Posterior vena cava (tissue), 2 donors: ENCODE measurements at regions not wholly inside any gene's neighbourhood (a gene's known extent, or its start where the extent isn't known, plus 50 kb on each side); places are given as distances from the start of the nearest gene placed in this dataset.

ENCODE experiments used
- DNase-seq: peaks from one replicate; pipeline ENCODE4 v3.0.0-alpha.2; 2020; ENCODE audit warnings: low spot score
- intact Hi-C, 2 donors: fragments of 100-400 bp; cut with DNase I; formaldehyde crosslinking; loops; one replicate each; pipeline versions ENCODE4 v1.14.1 to v1.14.2; 2022 to 2023
- donor health status: DM: yes; HTN: yes; CAD: no.
- donor health status: DM: yes; HTN: yes; CAD: no.

DNA sequence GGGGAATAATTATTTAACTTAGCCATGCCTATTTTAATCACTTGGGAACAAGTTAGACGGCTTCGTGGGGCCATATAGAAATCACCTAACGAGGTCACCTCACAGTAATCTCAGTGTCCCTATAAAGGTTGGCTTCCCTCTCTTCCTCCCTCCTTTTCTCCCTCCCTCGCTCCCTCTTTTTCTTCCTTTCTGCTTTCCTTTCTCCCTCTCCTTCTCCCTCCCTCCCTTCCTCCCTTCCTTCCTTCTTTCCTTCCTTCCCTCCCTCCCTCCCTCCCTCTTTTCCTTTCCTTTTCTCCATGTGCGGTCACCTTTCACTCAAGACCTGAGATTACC, 206.1 kb upstream of the DPH6 start:
- intact Hi-C loops = no loop called here
- no peak for DNase-seq

DNA sequence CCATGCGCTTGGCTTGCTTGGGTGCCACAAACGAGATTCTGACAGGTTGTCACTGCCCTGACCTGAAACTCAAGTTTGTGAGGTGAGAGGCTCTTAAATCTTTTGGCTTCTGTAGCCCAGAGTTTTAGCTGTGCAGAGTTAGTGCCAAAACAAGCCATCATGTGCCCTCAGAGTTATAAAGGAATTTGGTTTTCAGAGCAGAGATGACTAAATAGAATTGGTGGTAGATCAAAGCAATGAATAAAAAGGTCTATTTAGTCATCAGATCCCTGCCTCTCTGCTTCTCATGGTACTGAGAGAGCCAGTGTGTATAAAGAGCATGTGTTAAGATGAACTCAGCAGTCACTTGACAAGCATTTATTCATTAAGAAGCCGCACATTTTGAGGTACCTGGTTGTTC, 207.5 kb upstream of the DPH6 start:
- DNase-seq = no peak
- intact Hi-C loops = no loop called here

DNA sequence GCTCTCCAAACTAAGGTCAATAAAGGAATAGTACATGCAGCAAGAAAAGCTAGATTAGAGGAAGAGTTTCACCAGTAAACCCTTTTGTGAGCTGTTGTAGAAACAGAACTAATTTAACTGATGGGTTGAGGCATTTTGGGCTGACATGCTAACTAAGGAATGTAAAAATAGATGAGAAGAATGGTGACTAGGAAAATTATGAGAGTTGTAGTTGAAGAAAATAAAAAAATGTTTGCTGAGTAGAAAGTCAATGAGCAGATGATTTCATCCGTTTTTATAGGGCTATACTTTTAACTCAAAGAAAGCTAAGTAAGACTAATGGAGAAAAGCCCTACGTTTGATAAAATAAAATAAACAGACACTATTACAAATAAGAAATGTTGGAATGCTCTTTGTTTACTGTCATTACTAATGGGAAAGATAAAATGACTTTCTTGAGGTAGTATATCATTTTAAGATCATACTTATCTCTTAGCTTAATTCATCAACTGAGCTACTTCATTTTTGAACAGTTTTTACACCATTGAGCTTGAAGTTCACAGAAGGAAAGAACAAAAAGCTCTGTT, 209.4 kb upstream of the DPH6 start:
- intact Hi-C loops = no loop called here
- no peak for DNase-seq

DNA sequence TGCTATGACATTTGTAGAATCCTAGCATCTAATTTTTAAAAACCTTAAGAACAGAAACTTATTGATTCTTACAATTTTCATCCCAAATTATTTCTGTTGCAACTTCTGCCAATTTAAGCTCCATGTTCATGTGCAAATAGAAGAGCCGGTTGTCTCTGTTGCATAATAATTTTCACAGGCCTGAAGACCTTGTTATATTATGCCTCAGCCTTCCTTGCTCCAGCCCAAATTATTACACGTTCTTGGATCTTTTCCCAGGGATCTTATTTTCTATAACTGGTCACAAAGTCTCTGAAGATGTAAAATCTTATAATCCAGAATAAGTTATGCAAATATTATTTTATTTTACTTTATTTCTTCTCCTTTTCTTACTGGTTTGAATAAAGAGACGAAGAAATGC, 210.7 kb upstream of the DPH6 start:
- intact Hi-C loops = no loop called here
- DNase-seq = no peak

DNA sequence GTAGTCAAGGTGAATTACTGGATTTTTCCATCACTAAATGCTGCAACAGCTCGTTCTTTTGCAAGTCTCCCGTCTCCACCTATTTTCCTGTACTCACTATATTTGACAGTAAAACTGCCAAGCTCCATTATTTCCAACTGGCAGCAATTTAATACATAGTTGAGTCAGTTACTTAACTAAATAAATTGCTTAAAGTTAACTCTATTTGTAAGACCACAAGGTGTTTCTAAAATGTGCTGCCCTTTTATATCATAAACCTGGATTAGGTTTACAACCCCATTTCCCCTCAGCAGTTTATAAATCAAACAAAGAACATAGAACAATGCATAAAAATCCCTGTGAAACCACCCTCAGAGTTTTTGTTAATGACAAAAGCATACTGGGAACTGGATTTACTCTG, 211.4 kb upstream of the DPH6 start:
- intact Hi-C loops = no loop called here
- DNase-seq = no peak

DNA sequence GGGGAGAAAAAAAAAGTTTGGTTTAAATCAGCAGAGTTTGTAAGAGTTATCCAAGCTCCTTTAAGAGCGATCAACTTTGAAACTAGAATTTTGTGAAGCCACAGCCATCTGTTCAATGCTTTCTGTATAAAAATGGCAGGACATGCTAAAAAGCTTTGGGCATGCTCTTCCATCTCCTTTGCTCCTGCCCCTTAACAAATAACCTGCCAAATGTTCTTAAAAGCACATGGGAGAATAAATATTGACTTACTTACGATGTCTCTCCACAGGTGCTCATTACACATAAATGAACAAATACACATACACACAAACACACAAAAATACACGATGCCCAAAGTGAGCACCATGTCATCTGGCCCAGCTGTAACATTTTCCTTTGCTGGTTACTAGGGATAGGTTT, 211.8 kb upstream of the DPH6 start:
- no peak for DNase-seq
- intact Hi-C loops = no loop called here

DNA sequence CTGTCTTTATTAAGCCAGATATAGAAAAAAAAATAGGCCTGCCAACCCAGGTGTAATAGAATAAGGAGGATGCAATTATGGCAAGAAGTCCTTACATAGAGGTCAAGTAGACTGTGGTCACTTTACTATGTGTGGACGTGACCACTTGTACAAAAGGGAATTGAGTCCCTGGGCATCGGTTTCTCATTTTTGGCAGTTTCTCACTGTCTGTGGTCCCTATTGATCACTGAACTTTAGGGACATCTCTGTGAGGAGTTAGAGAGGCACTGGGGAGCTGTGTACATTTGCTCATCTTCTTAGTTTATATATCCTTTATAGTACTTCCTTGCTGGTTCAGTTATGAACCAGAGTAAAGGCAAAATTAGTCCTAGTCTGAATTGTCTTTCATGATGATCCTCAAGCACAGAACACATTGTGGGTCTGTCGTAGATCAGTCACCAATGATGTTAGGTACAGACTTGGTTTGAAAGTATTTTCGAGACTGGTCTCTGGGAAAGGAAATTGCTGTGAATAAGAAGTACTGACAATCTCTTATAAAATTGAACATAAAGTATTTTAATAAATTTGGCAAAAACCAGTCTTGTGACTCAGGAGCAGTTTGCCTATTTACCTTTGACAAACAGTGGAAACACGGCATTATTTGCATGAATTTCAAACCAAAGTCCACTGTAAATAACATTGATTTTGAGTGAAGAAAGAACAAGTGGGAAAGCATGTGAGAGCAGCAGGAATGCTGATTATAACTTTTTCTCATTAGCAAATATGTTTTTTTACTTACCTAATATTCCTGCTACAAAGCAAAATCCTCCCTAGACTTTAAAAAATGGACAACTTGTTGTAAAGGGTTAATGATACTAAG, 218.9 kb upstream of the DPH6 start:
- intact Hi-C loops = no loop called here
- no peak for DNase-seq

DNA sequence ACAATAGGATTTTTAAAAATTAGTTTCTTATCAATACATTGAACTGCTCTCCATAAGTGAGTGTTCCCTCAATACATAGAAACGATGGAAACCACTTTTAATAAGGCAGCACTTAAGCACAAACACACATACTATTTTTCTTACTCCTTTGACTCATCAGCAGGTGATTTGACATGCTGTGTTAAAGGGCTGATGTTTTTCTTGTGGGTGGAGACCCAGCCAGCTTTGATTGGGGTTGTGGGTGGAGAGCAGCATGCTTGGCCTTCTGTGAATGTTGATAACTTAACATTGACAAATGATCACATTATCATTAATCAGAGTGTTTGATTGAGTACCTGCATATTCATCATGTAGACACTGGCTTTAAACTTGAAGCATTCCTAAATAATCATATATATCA, 223.0 kb upstream of the DPH6 start:
- intact Hi-C loops = no loop called here
- no peak for DNase-seq

DNA sequence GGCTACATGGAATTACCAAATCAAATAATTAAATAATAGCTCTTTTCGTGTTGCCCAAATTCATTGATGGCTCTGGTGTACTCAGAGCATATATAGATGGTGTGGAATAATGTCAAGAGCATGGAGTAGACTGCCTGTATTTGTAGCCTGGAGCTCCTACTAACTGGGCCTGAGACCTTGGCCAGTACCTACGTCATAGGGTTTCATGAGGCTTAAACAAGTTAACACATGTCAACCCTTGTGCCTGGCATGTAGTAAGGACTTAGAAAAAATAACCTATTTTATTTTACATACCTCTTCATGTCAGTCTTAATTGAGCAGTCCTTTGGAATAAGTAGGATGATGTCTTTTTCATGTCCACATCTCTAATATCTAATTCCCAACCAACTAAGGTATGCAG, 223.7 kb upstream of the DPH6 start:
- intact Hi-C loops = no loop called here
- DNase-seq = no peak

DNA sequence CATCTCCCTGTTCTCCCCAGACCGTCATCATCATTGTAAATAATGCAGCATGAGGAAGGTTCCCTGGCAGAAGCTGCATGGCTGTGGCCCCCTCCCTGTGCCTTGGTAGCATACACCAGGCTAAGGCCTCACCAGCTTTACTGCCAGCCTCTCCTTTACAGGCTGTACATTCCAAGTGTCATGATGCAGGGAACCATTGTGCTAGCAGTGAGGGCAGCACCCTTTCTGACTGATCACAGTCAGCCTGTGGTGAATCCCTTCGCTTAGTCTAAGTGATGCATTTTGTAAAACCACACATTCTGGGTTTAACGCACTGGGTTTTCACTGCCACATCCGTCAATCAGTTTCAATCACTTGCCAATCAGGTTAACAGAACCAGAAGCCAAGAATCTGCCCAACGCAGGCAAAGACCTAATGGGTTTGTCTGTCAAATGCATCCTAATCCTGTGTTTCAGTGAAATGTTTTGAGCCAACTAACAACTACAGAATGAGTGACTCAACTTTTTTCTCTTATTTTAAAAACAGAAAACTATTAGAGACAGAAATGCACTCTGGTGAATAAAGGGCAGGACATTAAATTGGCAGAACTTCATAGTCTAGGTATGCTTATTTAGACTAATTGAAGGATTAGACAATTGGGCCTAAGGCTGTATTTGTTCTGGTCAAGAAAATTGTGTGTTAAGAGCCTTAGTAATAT, 225.9 kb upstream of the DPH6 start:
- intact Hi-C loops = no loop called here

DNA sequence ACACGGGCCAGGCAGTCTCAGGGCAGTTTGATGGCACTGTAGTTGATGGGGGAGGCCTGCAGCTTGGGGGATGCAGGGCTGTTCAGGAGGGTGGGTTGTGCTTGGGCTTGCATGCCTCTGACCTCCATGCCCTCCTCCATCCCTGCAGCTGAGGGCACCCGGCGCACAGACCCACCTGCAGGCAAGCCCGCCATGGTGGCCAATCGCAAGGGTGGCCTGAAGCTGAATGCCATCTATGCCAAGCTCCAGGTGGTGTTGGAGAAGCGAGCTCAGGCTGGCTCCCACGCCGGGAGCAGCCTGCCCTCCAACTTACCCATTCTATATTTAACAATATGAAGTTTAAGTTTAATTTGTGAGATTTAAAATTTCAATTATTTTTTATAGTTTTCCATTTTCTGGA, 228.7 kb upstream of the DPH6 start:
- intact Hi-C loops = no loop called here
- no peak for DNase-seq

More for the DNA sequence above, 225.9 kb upstream of the DPH6 start:
- DNase-seq = no peak

DNA sequence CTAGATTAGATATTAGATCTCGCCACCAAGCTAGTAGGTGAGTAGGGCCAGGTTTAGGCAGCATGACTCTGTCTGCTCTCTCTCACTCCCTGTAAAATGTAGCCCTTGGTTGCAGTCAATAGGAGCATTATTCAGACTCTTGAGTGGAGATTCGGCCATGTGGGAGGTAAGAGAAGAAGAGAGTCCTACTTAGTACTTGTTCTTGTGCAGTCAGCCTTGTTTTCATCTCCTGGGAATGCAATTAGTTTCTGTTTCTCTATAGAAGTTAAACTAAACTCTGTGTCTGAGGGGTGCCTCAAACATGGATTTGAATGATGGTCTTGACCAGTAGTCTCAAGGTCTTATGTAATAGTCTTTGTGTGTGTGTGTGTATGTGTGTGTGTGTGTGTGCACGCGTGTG, 229.5 kb upstream of the DPH6 start:
- intact Hi-C loops = no loop called here
- no peak for DNase-seq

DNA sequence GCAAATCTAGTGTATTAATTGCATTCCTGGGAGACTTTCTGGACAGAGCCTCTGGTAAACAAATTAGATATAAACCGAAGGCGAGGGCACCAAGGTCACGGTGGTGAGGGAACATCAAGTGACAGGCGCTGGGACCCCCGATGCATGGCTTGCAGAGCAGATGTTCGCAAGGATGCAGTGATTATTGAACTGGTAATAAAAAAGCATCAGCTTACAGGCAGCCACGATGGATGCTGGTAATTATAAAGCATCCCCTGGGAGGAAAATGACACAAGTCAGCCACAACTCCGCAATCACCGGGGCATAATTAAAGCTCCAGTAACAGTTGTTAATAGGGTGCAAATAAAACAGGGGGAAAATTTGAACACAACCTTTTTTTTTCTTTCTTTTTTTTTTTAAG, 231.1 kb upstream of the DPH6 start:
- intact Hi-C loops = no loop called here
- DNase-seq = no peak

DNA sequence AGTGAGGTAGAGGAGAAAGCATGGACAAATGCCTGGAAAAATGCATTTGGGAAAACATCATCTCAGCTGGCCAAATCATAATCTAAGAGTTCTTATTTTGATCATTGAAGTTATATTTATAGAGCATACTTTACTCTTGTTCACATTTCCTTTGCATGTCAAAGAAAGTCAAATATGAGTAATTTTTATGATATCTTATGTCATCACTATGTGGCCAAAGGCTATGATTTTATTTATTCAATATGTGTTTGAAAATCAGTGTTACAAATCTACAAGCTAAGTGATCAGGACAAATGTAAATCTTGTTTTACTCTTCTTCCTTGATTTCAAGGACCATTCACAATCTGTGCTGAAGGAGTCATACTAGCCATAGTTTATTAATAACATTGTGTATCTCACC, 237.2 kb upstream of the DPH6 start:
- intact Hi-C loops = no loop called here

DNA sequence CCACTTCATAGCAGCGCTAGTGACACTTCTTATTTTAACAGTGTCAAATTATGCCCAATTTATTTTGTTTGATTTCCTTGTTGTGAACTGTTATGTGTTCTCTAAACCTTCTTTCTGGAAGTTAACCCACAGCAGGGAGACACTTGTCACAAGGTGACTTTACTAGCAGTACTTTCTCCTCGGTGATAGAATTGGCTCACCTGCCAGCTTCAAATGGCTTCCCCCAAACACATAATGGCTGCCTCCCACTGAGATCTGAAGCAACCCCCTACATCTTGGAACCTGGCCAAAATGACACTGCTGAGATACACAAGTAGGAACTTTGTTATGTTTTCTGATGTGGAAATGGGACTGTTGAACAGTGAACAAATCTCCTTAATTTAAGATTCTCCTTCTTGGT, 238.8 kb upstream of the DPH6 start:
- intact Hi-C loops = no loop called here

More for the DNA sequence above, 237.2 kb upstream of the DPH6 start:
- no peak for DNase-seq

DNA sequence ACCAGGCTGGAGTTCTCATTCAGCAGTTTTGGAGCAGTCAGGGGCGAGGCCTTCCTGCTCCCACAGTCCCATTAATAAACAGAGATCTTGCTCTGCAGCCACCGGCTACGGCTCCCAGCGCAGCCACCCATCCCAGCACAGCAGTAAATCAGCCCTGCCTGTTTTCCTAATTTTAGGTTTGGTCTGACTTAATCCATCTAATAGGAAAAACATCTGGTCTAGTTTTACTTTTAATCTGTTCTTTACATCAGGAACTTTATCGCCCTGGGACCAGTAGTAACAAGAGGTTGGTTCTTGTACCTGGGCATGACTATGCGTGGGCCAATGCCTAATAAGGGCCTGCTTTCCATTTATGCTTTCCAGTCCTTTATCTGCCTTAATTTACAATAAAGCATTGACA, 264.0 kb upstream of the DPH6 start:
- DNase-seq = peak; percentile 37
- intact Hi-C loops = no loop called here

More for the DNA sequence above, 238.8 kb upstream of the DPH6 start:
- DNase-seq = no peak

DNA sequence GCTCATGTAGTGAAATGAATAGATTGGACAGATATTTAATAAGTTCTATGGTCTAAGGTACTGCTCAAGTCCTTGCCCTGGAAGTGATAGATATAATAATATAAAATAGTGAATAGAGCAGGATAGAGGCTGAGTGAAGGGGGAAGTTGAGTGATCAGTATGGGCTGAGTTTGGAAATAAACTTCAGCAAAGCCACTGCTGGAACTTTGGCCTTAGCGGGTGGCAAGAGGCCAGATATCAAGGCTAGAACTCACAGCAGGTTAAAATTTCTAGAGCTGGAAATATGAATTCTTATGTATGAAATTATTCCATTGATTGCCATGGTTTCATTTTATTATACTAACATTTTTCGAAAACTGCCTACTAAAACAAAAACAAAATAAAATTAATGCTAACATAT, 267.6 kb upstream of the DPH6 start:
- no peak for DNase-seq
- intact Hi-C loops = no loop called here

DNA sequence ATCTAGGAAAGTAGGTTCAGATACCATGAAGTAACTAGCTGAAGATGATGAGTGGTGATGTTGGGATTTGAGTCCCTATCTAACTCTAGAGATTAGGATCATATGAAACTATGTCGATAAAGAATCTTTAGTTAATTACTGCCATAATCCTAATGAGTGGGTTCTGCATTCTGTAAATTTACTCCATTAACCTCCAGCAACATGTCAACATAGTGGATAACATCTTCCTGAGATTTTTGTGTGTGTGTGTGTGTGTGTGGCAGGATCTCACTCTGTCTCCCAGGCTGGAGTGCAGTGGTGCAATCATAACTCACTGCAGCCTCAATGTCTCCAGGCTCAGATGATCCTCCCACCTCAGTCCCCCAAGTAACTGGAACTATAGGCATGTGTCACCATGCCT, 272.9 kb upstream of the DPH6 start:
- intact Hi-C loops = no loop called here
- no peak for DNase-seq

DNA sequence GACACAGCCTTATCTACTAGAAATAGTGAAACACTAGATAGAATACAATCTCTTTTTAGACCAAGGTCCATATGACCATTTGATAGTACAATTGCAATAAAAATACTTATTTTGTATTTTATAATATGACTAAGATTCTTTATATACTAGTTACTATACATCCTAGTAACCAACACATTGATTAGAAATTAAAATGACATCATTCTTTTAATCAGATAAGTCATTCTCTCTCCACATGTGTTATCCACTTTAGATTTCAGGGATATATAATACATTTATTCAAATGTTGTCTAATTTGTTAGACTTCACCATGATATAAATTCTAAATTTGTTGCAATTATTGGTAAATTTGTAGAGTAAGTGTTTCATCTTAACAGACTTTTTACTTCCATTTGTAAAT, 276.2 kb upstream of the DPH6 start:
- no peak for DNase-seq
- intact Hi-C loops = no loop called here

DNA sequence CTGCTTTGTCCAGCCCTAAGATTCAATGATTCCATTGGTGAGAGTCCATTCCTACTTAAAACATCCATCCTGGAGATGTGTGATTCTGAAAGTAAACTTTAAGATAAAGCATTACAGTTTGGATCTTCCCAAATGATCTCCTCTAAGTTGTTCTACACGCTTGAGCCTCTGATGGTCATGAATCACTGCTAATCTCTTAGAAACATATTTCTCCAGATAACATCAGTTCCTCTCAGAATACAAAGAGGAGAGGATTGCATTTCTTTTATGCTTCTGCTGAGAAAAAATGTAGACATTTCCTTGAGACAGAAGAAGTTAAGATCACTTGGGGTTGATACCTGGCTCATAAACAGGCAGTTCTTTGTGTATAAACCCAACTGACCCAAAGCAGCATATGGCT, 281.2 kb upstream of the DPH6 start:
- intact Hi-C loops = no loop called here
- no peak for DNase-seq

DNA sequence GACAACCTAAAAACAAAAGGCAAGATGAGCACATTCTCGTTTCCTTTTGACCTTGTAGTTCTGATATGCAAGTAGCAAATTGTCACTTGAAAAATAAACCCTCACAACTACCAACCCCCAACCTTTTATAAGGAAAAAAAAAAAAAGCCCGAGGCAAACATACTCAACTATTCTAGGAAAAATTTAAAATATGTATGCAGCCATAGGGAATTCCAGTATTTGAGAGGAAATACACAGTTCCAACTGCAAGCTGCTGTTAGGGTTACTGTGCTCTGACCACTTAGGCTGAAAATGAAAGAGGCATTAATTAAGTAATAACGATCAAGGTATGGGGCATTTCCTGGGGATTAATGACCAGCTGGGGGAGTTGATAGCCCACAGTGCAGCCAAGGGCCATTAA, 281.9 kb upstream of the DPH6 start:
- no peak for DNase-seq
- intact Hi-C loops = no loop called here
